Neural progenitor cell (in vitro differentiated cells): ENCODE measurements at regions not wholly inside any gene's neighbourhood (a gene's known extent, or its start where the extent isn't known, plus 50 kb on each side); places are given as distances from the start of the nearest gene placed in this dataset.
"Not testable (repeated sequence)": the region's sequence is repeated elsewhere in the genome, so short reads cannot be mapped to it uniquely, and the experiment has no call there.

Source experiments
- DNase-seq: peaks from one replicate; pipeline ENCODE4 v3.0.0-alpha.2; 2016; ENCODE audit warnings: low spot score
- H2AFZ ChIP-seq: fragments of 200-600 bp; sonication (generic); replicated peaks from 2 replicates; pipeline ENCODE4 v1.6.1; 2016; ENCODE audit warnings: antibody characterized with exemption
- H3F3A ChIP-seq: fragments of 200-600 bp; sonication (generic); 2 replicates; pipeline ENCODE4 v1.6.1; 2016; ENCODE audit warnings: antibody characterized with exemption, low read depth
- H3K27ac ChIP-seq: fragments of 200-600 bp; sonication (generic); 2 replicates; pipeline ENCODE4 v1.5.1; 2016; ENCODE audit warnings: mild to moderate bottlenecking
- H3K27me3 ChIP-seq: fragments of 200-600 bp; sonication (generic); 2 replicates; pipeline ENCODE4 v1.6.1; 2016; ENCODE audit warnings: mild to moderate bottlenecking, moderate library complexity
- H3K36me3 ChIP-seq: fragments of 200-600 bp; sonication (generic); 2 replicates; pipeline ENCODE4 v1.5.1; 2016
- H3K4me1 ChIP-seq: fragments of 200-600 bp; sonication (generic); 2 replicates; pipeline ENCODE4 v1.6.1; 2016; ENCODE audit warnings: mixed run types
- H3K4me2 ChIP-seq: fragments of 200-600 bp; sonication (generic); 2 replicates; pipeline ENCODE4 v1.6.1; 2016
- H3K4me3 ChIP-seq: fragments of 200-600 bp; sonication (generic); 2 replicates; pipeline ENCODE4 v1.5.1; 2016
- H3K79me2 ChIP-seq: fragments of 200-600 bp; sonication (generic); 2 replicates; pipeline ENCODE4 v1.6.1; 2016; ENCODE audit warnings: low read depth
- H3K9ac ChIP-seq: fragments of 200-600 bp; sonication (generic); 2 replicates; pipeline ENCODE4 v1.6.1; 2016
- H3K9me3 ChIP-seq: fragments of 200-600 bp; sonication (generic); 2 replicates; pipeline ENCODE4 v1.5.1; 2016; ENCODE audit warnings: low read depth
- H4K20me1 ChIP-seq: fragments of 200-600 bp; sonication (generic); 2 replicates; pipeline ENCODE4 v1.6.1; 2016; ENCODE audit warnings: low read depth
- H3K27ac Mint-ChIP-seq: 3 replicates; pipeline ENCODE4 v1.8.0; 2021; ENCODE audit warnings: mixed read lengths
- H3K27me3 Mint-ChIP-seq: 2 replicates; pipeline ENCODE4 v1.8.0; 2022; ENCODE audit warnings: low read depth, mild to moderate bottlenecking, inconsistent platforms, moderate library complexity, mixed read lengths; ENCODE audit not compliant: insufficient read depth
- H3K36me3 Mint-ChIP-seq: 3 replicates; pipeline ENCODE4 v1.8.0; 2021; ENCODE audit warnings: mixed read lengths
- H3K4me1 Mint-ChIP-seq: 3 replicates; pipeline ENCODE4 v1.8.0; 2021; ENCODE audit warnings: mixed read lengths
- H3K4me3 Mint-ChIP-seq: 3 replicates; pipeline ENCODE4 v1.8.0; 2021; ENCODE audit warnings: mild to moderate bottlenecking, moderate library complexity, mixed read lengths
- H3K9me3 Mint-ChIP-seq: 3 replicates; pipeline ENCODE4 v1.8.0; 2020; ENCODE audit warnings: mixed read lengths
- EZH2 ChIP-seq: fragments of 200-600 bp; sonication (generic); IDR thresholded peaks from 2 replicates; pipeline ENCODE4 v1.6.1; 2017; ENCODE audit warnings: antibody characterized with exemption, mild to moderate bottlenecking, moderate library complexity
- EZH2phosphoT487 ChIP-seq: fragments of 200-600 bp; sonication (generic); IDR thresholded peaks from 2 replicates; pipeline ENCODE4 v1.6.1; 2017; ENCODE audit warnings: antibody characterized with exemption
- TF ChIP-seq, protein P1 (sequence below): fragments of 200-600 bp; sonication (generic); IDR thresholded peaks from 2 replicates; pipeline ENCODE4 v1.5.1; 2017; ENCODE audit warnings: antibody characterized with exemption, mild to moderate bottlenecking

- Histone ChIP-seq H2AFZ (no peak overlapping the region), H3K27me3 (no peaks in the 10 kb centered on the region), H3K27ac (no peak overlapping the region), H3K36me3 (no peaks in the 10 kb centered on the region), H3F3A (no peaks in the 10 kb centered on the region), H3K9ac (no peak overlapping the region), H3K4me3 (no peak overlapping the region), H3K4me2 (no peak overlapping the region), H4K20me1 (no peaks in the 10 kb centered on the region), H3K79me2 (no peaks in the 10 kb centered on the region), H3K4me1 (no peaks in the 10 kb centered on the region), H3K9me3 (no peaks in the 10 kb centered on the region)
- H3K9me3 Mint-ChIP-seq, result no peaks in the 10 kb centered on the region
- no peak overlapping the region for H3K27ac Mint-ChIP-seq
- peaks cover 2% of the 10 kb centered on the region for H3K27me3 Mint-ChIP-seq
- peaks cover 2% of the 10 kb centered on the region for H3K4me1 Mint-ChIP-seq
- no peak for DNase-seq
- H3K4me3 Mint-ChIP-seq, result no peak overlapping the region
- H3K36me3 Mint-ChIP-seq, result no peaks in the 10 kb centered on the region
- TF ChIP-seq EZH2, result no peak
- TF ChIP-seq EZH2phosphoT487, result no peak
- TF ChIP-seq, protein P1, sequence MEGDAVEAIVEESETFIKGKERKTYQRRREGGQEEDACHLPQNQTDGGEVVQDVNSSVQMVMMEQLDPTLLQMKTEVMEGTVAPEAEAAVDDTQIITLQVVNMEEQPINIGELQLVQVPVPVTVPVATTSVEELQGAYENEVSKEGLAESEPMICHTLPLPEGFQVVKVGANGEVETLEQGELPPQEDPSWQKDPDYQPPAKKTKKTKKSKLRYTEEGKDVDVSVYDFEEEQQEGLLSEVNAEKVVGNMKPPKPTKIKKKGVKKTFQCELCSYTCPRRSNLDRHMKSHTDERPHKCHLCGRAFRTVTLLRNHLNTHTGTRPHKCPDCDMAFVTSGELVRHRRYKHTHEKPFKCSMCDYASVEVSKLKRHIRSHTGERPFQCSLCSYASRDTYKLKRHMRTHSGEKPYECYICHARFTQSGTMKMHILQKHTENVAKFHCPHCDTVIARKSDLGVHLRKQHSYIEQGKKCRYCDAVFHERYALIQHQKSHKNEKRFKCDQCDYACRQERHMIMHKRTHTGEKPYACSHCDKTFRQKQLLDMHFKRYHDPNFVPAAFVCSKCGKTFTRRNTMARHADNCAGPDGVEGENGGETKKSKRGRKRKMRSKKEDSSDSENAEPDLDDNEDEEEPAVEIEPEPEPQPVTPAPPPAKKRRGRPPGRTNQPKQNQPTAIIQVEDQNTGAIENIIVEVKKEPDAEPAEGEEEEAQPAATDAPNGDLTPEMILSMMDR, result no peak
Measured at GRCh38 chr3:112755845-112756613, 90.6 kb downstream of the CD200R1L start.

DNA sequence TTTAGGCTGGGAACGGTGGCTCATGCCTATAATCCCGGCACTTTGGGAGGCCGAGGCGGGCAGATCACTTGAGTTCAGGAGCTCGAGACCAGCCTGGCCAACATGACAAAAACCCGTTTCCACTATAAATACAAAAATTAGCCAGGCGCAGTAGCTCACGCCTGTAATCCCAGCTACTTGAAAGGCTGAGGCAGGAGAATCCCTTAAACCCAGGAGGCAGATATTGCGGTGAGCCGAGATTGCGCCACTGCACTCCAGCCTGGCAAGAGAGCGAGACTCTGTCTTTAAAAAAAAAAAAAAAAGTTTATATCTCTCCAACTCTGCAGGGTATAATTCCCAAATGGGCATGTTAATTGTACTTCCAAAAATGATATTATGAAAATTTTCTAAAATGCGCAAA lies 91.6 kb downstream of the CD200R1L start:
- not testable (repeated sequence) for H3K4me2 ChIP-seq, H3K4me3 Mint-ChIP-seq, H3K27ac Mint-ChIP-seq, H3K27ac ChIP-seq, H4K20me1 ChIP-seq, H3K4me1 ChIP-seq, H3K36me3 ChIP-seq, DNase-seq, H3K79me2 ChIP-seq, H3K9me3 ChIP-seq, H3K9ac ChIP-seq, H3K27me3 ChIP-seq, H3K9me3 Mint-ChIP-seq, H3F3A ChIP-seq, H3K27me3 Mint-ChIP-seq, H3K4me3 ChIP-seq, H3K4me1 Mint-ChIP-seq, H3K36me3 Mint-ChIP-seq
- peak overlapping the region; percentile 6 for H2AFZ ChIP-seq

DNA sequence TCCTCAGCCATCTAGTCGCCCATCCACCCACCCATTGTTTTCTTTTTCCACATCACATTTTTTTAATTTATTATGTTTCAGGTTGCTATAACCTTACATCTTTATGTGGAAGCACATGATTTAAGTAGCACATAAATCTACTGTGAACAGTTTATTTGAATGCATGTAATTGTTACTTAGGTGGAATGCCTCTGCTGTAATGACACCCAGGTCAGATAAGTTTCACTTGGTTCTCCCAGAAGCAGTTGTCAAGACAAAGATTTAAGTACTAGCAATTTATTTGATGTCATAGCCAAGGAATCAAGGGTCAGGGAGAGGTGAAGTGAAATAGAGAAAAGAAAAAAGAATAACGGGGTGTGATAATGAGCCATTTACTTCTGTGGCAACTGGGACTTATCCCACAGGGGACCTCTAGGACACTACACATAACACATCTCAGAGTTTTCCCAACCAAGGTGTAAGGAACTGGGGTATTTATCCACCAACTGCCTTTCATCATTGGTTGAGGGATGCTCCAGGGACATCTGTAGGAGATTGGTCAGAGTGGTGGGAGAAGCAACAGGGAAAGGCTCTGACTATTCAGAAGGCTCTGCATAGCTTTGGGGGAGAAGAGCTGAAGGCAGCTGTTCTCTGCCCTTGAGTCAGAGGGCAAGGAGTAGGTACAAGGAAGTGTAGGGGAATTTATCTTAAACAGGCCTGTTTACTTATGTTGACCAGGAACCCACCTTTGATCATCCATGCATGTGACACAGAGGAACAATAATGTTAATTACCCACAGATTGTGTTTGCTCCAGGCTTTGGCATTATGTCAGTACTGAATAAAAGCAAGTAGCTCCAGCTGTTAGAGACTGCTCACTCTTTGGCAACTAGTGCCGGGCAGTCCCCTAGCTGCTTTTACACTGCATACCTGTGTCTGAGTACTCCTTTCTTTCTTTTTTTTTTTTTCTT lies 94.8 kb downstream of the CD200R1L start:
- Histone ChIP-seq H2AFZ (no peak overlapping the region), H3K4me2 (no peak overlapping the region), H3K27me3 (no peaks in the 10 kb centered on the region), H3F3A (no peaks in the 10 kb centered on the region), H3K79me2 (no peaks in the 10 kb centered on the region), H4K20me1 (no peaks in the 10 kb centered on the region), H3K4me1 (no peaks in the 10 kb centered on the region), H3K27ac (no peak overlapping the region), H3K9me3 (no peaks in the 10 kb centered on the region), H3K4me3 (no peak overlapping the region), H3K36me3 (no peaks in the 10 kb centered on the region), H3K9ac (no peak overlapping the region)
- peaks cover 2% of the 10 kb centered on the region for H3K27me3 Mint-ChIP-seq
- no peaks in the 10 kb centered on the region for H3K36me3 Mint-ChIP-seq
- no peak overlapping the region for H3K4me3 Mint-ChIP-seq
- no peak overlapping the region for H3K27ac Mint-ChIP-seq
- peaks cover 3% of the 10 kb centered on the region for H3K4me1 Mint-ChIP-seq
- TF ChIP-seq EZH2, result no peak
- TF ChIP-seq EZH2phosphoT487, result no peak
- TF ChIP-seq, protein P1, result no peak
- peaks cover 4% of the 10 kb centered on the region for H3K9me3 Mint-ChIP-seq
- no peak for DNase-seq

DNA sequence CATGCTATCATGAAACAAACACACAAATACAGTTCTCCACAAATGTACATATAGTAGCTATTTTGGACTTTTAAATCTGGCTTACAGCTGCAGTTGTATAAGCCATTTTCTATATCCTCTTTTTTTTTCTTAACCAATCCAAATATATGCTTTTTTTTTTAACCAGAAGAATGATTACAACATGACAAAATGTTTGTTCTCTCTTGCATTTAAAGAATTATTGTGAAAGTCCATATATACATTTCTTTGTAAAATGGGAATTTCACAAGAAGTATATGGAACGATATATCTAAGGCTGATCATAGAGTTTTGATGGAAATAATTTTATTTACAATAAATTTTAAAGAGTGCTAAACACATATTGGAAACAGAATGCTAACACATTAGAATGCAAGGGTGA lies 95.6 kb downstream of the CD200R1L start:
- Mint-ChIP-seq H3K4me3 (no peak overlapping the region), H3K27ac (no peak overlapping the region), H3K9me3 (peaks cover 4% of the 10 kb centered on the region), H3K36me3 (no peaks in the 10 kb centered on the region), H3K27me3 (peaks cover 2% of the 10 kb centered on the region), H3K4me1 (peaks cover 6% of the 10 kb centered on the region)
- Histone ChIP-seq H3K4me3 (no peak overlapping the region), H2AFZ (no peak overlapping the region), H3K27me3 (no peaks in the 10 kb centered on the region), H3K9me3 (no peaks in the 10 kb centered on the region), H4K20me1 (no peaks in the 10 kb centered on the region), H3K79me2 (no peaks in the 10 kb centered on the region), H3K27ac (no peak overlapping the region), H3K36me3 (no peaks in the 10 kb centered on the region), H3K4me1 (no peaks in the 10 kb centered on the region), H3K9ac (no peak overlapping the region), H3K4me2 (no peak overlapping the region), H3F3A (no peaks in the 10 kb centered on the region)
- TF ChIP-seq, protein P1, result no peak
- TF ChIP-seq EZH2 (no peak), EZH2phosphoT487 (no peak)
- no peak for DNase-seq
